Ovary (tissue), 7 donors: ENCODE measurements at regions not wholly inside any gene's neighbourhood (a gene's known extent, or its start where the extent isn't known, plus 50 kb on each side); places are given as distances from the start of the nearest gene placed in this dataset.

Source experiments
- DNase-seq, 5 donors: peaks; one replicate each; pipeline ENCODE4 v3.0.0-alpha.2; 2019 to 2020
- H3K27ac ChIP-seq, 2 donors: fragments of 200-600 bp; one replicate each; pipeline versions ENCODE4 v1.5.1 to v1.8.0; 2019 to 2022
- H3K27me3 ChIP-seq: fragments of 200-600 bp; one replicate; pipeline ENCODE4 v1.8.0; 2022
- H3K36me3 ChIP-seq: fragments of 200-600 bp; sonication (generic); one replicate; pipeline ENCODE4 v1.5.1; 2019
- H3K4me1 ChIP-seq: one replicate; pipeline ENCODE4 v1.8.1; 2013; ENCODE audit warnings: mild to moderate bottlenecking, moderate library complexity; ENCODE audit not compliant: insufficient read depth
- H3K4me3 ChIP-seq: fragments of 200-600 bp; sonication (generic); one replicate; pipeline ENCODE4 v1.5.1; 2017
- H3K9me3 ChIP-seq, 2 donors: fragments of 200-600 bp in 1 of 2; sonication (generic) in 1 of 2; one replicate each; pipeline versions ENCODE4 v1.5.1 to v1.8.1; 2013 to 2019; ENCODE audit warnings: mild to moderate bottlenecking in 1 of 2, moderate library complexity in 1 of 2
- EP300 ChIP-seq: sonication (generic); formaldehyde crosslinking; IDR thresholded peaks from one replicate; pipeline ENCODE4 v1.6.1; 2017; ENCODE audit warnings: antibody characterized with exemption
- POLR2A ChIP-seq: fragments of 450-650 bp; IDR thresholded peaks from one replicate; pipeline ENCODE4 v1.6.1; 2017; ENCODE audit warnings: antibody characterized with exemption, mild to moderate bottlenecking, moderate library complexity
- WGBS, 3 donors: extraction: QIAGEN DNeasy Blood & Tissue Kit in 1 of 3; methylation state at CpG; one replicate each; pipeline versions ENCODE4 v1.1.5 to v1.1.7; 2013 to 2017; 5-methylcytosine and 5-hydroxymethylcytosine counted together
- intact Hi-C, 4 donors: fragments of 100-400 bp; cut with DNase I; formaldehyde crosslinking; loops; one replicate each; pipeline versions ENCODE4 v1.11.0 to v1.15.1; 2022 to 2023
- TF ChIP-seq, protein P1 (sequence below), 3 donors: fragments of 450-650 bp in 2 of 3; fragments of 200-600 bp in 1 of 3; IDR thresholded peaks; one replicate each; pipeline versions ENCODE4 v1.5.1 to v1.8.0; 2016 to 2022; ENCODE audit warnings: antibody characterized with exemption in 3 of 3, mild to moderate bottlenecking in 1 of 3
- donor health status: DM: no; HTN: no; CAD: no; lungs with moderate emphysema.
- donor health status: DM: no; HTN: no; CAD: no.
- donor health status: Bipolar disorder and iron deficiency.
- donor health status: DM: no; HTN: no; CAD: no.
- donor health status: DM: yes; HTN: yes; CAD: no.

DNA sequence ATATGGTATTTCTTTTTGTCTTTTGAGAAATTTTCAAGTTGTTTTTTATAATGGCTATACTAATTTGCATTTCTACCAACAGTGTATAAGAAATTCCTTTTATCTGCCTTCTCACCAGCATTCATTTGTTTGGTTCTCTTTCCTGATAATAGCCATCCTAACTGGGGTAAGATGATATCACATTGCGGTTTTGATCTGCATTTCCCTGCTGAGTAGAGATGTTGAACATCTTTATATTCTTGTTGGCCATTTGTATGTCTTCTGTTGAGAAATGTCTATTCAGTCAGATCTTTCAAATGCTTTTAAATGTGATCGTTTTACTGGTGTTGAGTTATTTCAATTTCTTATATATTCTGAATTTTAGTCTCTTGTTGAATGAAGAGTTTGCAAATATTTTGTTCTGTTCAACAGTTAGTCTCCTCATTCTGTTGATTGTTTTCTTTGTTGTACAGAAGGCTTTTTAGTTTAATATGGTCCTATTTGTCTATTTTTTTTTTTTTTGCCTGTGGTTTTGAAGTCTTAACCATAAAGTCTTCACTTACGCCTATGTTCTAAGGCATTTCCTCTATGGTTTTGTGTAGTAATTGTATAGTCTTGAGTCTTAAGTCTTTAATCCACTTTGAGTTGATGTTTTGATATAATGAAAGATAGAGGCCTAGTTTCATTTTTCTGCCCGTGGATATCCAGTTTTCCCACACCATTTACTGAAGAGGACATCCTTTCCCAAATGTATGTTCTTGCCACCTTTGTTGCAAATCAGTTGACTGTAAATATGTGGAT, 1566.9 kb downstream of the STIM2 start:
- no peaks in the 10 kb centered on the region for H3K36me3 ChIP-seq
- intact Hi-C loops = no loop called here
- H3K4me3 ChIP-seq = no peak overlapping the region
- no peak for TF ChIP-seq POLR2A
- no peak for TF ChIP-seq EP300
- TF ChIP-seq, protein P1, sequence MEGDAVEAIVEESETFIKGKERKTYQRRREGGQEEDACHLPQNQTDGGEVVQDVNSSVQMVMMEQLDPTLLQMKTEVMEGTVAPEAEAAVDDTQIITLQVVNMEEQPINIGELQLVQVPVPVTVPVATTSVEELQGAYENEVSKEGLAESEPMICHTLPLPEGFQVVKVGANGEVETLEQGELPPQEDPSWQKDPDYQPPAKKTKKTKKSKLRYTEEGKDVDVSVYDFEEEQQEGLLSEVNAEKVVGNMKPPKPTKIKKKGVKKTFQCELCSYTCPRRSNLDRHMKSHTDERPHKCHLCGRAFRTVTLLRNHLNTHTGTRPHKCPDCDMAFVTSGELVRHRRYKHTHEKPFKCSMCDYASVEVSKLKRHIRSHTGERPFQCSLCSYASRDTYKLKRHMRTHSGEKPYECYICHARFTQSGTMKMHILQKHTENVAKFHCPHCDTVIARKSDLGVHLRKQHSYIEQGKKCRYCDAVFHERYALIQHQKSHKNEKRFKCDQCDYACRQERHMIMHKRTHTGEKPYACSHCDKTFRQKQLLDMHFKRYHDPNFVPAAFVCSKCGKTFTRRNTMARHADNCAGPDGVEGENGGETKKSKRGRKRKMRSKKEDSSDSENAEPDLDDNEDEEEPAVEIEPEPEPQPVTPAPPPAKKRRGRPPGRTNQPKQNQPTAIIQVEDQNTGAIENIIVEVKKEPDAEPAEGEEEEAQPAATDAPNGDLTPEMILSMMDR (IDR thresholded peaks at IDR 0.05) = no peak
- 91 to 97% (median 93%) methylated on average over 4 of the region's 4 CpGs for WGBS, 3 donors
- no peaks in the 10 kb centered on the region for H3K4me1 ChIP-seq
- no peak for DNase-seq
- H3K27me3 ChIP-seq = no peaks in the 10 kb centered on the region
- H3K9me3 ChIP-seq = no peaks in the 10 kb centered on the region
- H3K27ac ChIP-seq = no peak overlapping the region

DNA sequence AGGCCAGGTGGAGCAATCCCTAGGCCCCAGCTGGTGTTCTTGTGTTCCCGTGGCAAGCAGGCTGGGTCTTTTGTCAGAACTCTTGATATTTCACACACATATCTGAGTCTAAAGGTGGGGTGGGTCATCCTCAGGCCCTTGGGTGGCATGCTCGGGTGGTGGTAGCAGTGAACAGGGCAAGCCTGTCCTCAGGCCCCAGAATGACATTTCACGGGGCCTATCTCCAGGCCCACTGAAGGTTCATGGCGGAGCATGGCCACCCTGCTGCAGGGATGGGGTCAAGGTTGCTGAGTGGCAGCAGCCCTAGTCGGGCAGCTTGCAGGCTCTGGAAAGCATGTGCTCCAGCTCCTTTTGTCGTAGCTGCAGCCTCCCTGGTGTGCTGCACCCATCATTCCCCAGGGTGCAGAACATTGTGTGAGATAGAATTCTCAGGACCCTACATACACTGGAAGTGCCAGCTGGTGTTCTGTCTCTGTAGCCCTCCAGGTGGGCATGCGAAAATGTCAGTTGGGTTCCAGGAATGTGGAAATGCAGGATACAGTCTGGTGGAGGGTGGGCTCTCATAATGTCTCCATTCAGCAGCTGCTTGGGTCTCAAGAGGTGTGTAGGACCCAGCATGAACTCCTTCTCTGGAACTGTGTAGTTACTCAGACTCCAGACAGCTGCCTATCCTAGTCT, 1571.8 kb downstream of the STIM2 start:
- intact Hi-C loops = loop anchor here in 1 of 4 donors (5.0 kb wide), 1 partner anchor 430 kb away; no protein-coding TSS in a partner anchor
- no peak for DNase-seq
- Histone ChIP-seq H3K27me3 (no peaks in the 10 kb centered on the region), H3K4me3 (no peak overlapping the region), H3K4me1 (no peaks in the 10 kb centered on the region), H3K36me3 (no peaks in the 10 kb centered on the region), H3K9me3 (no peaks in the 10 kb centered on the region), H3K27ac (no peak overlapping the region)
- WGBS, 3 donors = 93 to 100% (median 96%) methylated on average over 6 to 7 of the region's 7 CpGs
- TF ChIP-seq, protein P1 (IDR thresholded peaks at IDR 0.05) = no peak
- TF ChIP-seq EP300 = no peak
- TF ChIP-seq POLR2A = no peak

DNA sequence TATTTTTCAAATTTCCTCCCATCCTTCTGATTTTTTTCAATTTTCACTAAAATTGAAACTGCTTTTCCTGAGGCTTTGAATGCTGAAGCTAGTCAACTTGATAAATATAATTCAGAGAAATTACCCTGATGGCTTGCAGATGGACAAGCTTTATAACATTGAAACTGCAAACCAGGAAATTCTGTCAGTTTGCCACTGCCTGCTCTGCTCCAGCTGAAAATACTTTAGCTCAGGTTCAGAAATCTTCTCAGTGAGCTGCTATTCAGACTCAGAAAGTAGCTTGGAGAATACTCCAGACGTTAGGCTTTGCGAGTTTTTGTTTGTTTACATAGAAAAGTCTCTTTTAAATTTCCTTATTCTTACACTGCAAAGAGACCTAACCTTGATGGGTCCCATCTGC, 1574.7 kb downstream of the STIM2 start:
- H3K27ac ChIP-seq = no peak overlapping the region
- no peaks in the 10 kb centered on the region for H3K9me3 ChIP-seq
- no peak for DNase-seq
- no peak overlapping the region for H3K4me3 ChIP-seq
- H3K27me3 ChIP-seq = no peaks in the 10 kb centered on the region
- intact Hi-C loops = no loop called here
- H3K4me1 ChIP-seq = no peaks in the 10 kb centered on the region
- TF ChIP-seq, protein P1 (IDR thresholded peaks at IDR 0.05) = no peak
- TF ChIP-seq EP300 = no peak
- no peak for TF ChIP-seq POLR2A
- WGBS, 3 donors = 4 to 5% (median 5%) methylated on average over 2 of the region's 2 CpGs
- H3K36me3 ChIP-seq = no peaks in the 10 kb centered on the region

DNA sequence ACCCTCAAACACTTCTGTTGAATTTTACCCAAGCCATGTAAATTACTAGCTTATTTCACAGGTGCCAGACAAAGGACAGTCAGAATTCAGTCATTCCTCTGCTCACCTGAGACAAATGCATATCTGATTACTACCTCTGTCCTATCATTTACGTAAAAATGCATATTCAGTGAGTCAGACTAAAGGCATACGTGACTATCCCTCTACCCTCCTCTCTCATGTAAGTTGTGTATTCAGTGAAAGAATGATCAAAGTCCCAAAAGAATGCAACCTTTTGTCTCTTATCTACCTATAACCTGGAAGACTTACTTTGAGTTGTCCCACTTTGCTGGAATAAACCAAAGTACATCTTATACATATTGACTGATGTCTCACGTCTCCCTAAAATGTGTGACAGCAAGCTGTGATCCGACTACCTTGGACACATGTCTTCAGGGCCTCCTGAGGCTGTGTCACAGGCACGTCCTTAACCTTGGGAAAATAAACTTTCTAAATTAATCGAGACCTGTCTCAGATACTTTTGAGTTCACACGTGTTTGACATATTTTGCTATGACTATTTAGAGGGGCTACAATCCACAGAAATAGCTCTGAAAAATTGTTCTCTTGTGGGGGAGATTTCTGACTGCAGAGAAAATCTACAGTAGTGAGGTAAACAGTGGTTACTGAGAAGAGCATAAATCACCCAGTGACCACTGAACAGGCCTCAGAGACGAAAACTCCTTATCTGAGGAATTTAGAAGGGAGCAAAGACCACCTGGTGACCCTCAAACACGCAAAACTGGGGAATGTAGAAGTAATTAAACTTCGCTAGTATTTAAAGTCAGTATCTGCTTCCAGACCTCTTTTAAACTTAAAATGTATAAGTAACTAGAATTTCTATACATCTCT, 1575.8 kb downstream of the STIM2 start:
- Histone ChIP-seq H3K4me3 (no peak overlapping the region), H3K36me3 (no peaks in the 10 kb centered on the region), H3K27me3 (no peaks in the 10 kb centered on the region), H3K9me3 (no peaks in the 10 kb centered on the region), H3K4me1 (no peaks in the 10 kb centered on the region), H3K27ac (no peak overlapping the region)
- TF ChIP-seq, protein P1 (IDR thresholded peaks at IDR 0.05) = no peak
- no peak for TF ChIP-seq POLR2A
- TF ChIP-seq EP300 = no peak
- intact Hi-C loops = no loop called here
- DNase-seq = no peak
- WGBS, 3 donors = 37 to 56% (median 43%) methylated on average over 10 of the region's 10 CpGs
